ENCODE measurements at regions not wholly inside any gene's neighbourhood (a gene's known extent, or its start where the extent isn't known, plus 50 kb on each side); places are given as distances from the start of the nearest gene placed in this dataset.
"Not testable (repeated sequence)": the region's sequence is repeated elsewhere in the genome, so short reads cannot be mapped to it uniquely, and the experiment has no call there.

GRCh38 chr12:102329883-102330282, 132.2 kb upstream of the PMCH start:
- Histone ChIP-seq H3K4me1 (no peaks in the 10 kb centered on the region), H3K9me3 (no peaks in the 10 kb centered on the region), H3K4me3 (no peak overlapping the region), H3K36me3 (no peaks in the 10 kb centered on the region), H3K27ac (no peak overlapping the region), H3K27me3 (no peaks in the 10 kb centered on the region)
- DNase-seq = no peak
- intact Hi-C loops (cut with DNase I) = no loop called here
- no peak for TF ChIP-seq POLR2A (IDR thresholded peaks at IDR 0.05)
- TF ChIP-seq, protein P1, sequence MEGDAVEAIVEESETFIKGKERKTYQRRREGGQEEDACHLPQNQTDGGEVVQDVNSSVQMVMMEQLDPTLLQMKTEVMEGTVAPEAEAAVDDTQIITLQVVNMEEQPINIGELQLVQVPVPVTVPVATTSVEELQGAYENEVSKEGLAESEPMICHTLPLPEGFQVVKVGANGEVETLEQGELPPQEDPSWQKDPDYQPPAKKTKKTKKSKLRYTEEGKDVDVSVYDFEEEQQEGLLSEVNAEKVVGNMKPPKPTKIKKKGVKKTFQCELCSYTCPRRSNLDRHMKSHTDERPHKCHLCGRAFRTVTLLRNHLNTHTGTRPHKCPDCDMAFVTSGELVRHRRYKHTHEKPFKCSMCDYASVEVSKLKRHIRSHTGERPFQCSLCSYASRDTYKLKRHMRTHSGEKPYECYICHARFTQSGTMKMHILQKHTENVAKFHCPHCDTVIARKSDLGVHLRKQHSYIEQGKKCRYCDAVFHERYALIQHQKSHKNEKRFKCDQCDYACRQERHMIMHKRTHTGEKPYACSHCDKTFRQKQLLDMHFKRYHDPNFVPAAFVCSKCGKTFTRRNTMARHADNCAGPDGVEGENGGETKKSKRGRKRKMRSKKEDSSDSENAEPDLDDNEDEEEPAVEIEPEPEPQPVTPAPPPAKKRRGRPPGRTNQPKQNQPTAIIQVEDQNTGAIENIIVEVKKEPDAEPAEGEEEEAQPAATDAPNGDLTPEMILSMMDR (IDR thresholded peaks at IDR 0.05) = no peak

GRCh38 chr12:102326982-102327381, 129.3 kb upstream of the PMCH start:
- intact Hi-C loops (cut with DNase I) = no loop called here
- no peaks in the 10 kb centered on the region for H3K4me1 ChIP-seq
- WGBS, 2 donors = 10 to 20% methylated on average over 1 of the region's 1 CpG
- DNase-seq = no peak
- H3K4me3 ChIP-seq = no peak overlapping the region
- H3K27me3 ChIP-seq = no peaks in the 10 kb centered on the region
- TF ChIP-seq, protein P1 (IDR thresholded peaks at IDR 0.05) = no peak
- TF ChIP-seq POLR2A (IDR thresholded peaks at IDR 0.05) = no peak
- H3K9me3 ChIP-seq = no peaks in the 10 kb centered on the region
- H3K36me3 ChIP-seq = no peaks in the 10 kb centered on the region
- H3K27ac ChIP-seq = no peak overlapping the region

- H3K27me3 ChIP-seq; H3K9me3 ChIP-seq; intact Hi-C loops (cut with DNase I); DNase-seq; H3K4me3 ChIP-seq; H3K4me1 ChIP-seq; H3K36me3 ChIP-seq; H3K27ac ChIP-seq: not testable (repeated sequence)
- 85 to 87% methylated on average over 3 of the region's 4 CpGs for WGBS, 2 donors
Measured at GRCh38 chr12:102325108-102325507, 127.5 kb upstream of the PMCH start.

GRCh38 chr12:102323799-102324198, 126.2 kb upstream of the PMCH start:
- Histone ChIP-seq H3K36me3 (no peaks in the 10 kb centered on the region), H3K27me3 (no peaks in the 10 kb centered on the region), H3K27ac (no peak overlapping the region), H3K9me3 (no peaks in the 10 kb centered on the region), H3K4me1 (no peaks in the 10 kb centered on the region), H3K4me3 (no peak overlapping the region)
- intact Hi-C loops (cut with DNase I) = no loop called here
- WGBS, 2 donors = 83 to 87% methylated on average over 1 of the region's 1 CpG
- TF ChIP-seq, protein P1 (IDR thresholded peaks at IDR 0.05) = no peak
- no peak for TF ChIP-seq POLR2A (IDR thresholded peaks at IDR 0.05)
- no peak for DNase-seq

DNA sequence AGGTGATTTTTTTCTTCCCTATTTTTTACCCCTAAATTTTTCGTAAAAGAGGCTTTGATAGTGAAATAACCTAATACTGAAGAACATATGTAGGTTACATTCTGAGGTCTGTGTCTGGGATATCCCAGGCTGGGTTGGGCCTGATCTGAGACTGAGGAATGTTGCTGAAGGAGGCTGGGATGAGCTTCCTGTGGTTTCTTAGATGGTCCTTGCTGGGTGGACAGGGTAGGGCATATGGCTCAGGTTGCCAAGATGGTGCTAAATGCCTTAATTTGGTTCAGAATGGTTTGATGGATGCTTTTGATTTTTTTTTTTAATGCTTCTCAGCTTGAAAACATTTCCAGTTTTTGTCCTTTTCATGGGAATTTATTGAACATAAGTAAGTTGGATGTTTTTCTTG, 124.6 kb upstream of the PMCH start:
- intact Hi-C loops (cut with DNase I) = no loop called here
- H3K36me3 ChIP-seq = no peaks in the 10 kb centered on the region
- H3K27ac ChIP-seq = no peak overlapping the region
- no peak overlapping the region for H3K4me3 ChIP-seq
- WGBS, 2 donors = 63 to 91% methylated on average over 1 of the region's 1 CpG
- no peaks in the 10 kb centered on the region for H3K9me3 ChIP-seq
- no peaks in the 10 kb centered on the region for H3K4me1 ChIP-seq
- no peak for DNase-seq
- H3K27me3 ChIP-seq = no peaks in the 10 kb centered on the region
- TF ChIP-seq POLR2A (IDR thresholded peaks at IDR 0.05) = no peak
- TF ChIP-seq, protein P1 (IDR thresholded peaks at IDR 0.05) = no peak

- Histone ChIP-seq H3K36me3 (no peaks in the 10 kb centered on the region), H3K4me1 (no peaks in the 10 kb centered on the region), H3K27ac (no peak overlapping the region), H3K4me3 (no peak overlapping the region), H3K9me3 (no peaks in the 10 kb centered on the region), H3K27me3 (no peaks in the 10 kb centered on the region)
- no peak for TF ChIP-seq POLR2A (IDR thresholded peaks at IDR 0.05)
- TF ChIP-seq, protein P1 (IDR thresholded peaks at IDR 0.05) = no peak
- intact Hi-C loops (cut with DNase I) = no loop called here
- DNase-seq = no peak
- WGBS, 2 donors = 81 to 91% methylated on average over 1 of the region's 1 CpG
Measured at GRCh38 chr12:102321305-102322082, 123.9 kb upstream of the PMCH start.
